WI38 (cell line): ENCODE measurements at regions not wholly inside any gene's neighbourhood (a gene's known extent, or its start where the extent isn't known, plus 50 kb on each side); places are given as distances from the start of the nearest gene placed in this dataset.

Experiments
- H3K4me3 ChIP-seq: 2 replicates; pipeline ENCODE4 v1.5.1; 2011; ENCODE audit warnings: low read depth, mild to moderate bottlenecking, control low read depth, low read length
- CTCF ChIP-seq: IDR thresholded peaks from 2 replicates; pipeline ENCODE4 v1.5.1; 2012; ENCODE audit warnings: low read depth, mild to moderate bottlenecking, control low read depth, low read length

- no peak for TF ChIP-seq CTCF
- H3K4me3 ChIP-seq = no peak overlapping the region
Observed at GRCh38 chr20:40942006-40942405, 86.6 kb upstream of the TOP1 start.

GRCh38 chr20:40942775-40943174, 85.8 kb upstream of the TOP1 start:
- H3K4me3 ChIP-seq = no peak overlapping the region
- no peak for TF ChIP-seq CTCF

GRCh38 chr20:40943591-40943990, 85.0 kb upstream of the TOP1 start:
- no peak for TF ChIP-seq CTCF
- H3K4me3 ChIP-seq = no peak overlapping the region

- no peak overlapping the region for H3K4me3 ChIP-seq
- TF ChIP-seq CTCF = no peak
Observed at GRCh38 chr20:40945189-40945588, 83.4 kb upstream of the TOP1 start.

GRCh38 chr20:40945754-40946450, 82.7 kb upstream of the TOP1 start:
- H3K4me3 ChIP-seq = no peak overlapping the region
- peak; percentile 52 for TF ChIP-seq CTCF

- H3K4me3 ChIP-seq = no peak overlapping the region
- TF ChIP-seq CTCF = no peak
Observed at GRCh38 chr20:40946451-40946850, 82.2 kb upstream of the TOP1 start.

- no peak for TF ChIP-seq CTCF
- H3K4me3 ChIP-seq = no peak overlapping the region
Observed at GRCh38 chr20:40948465-40949267, 80.0 kb upstream of the TOP1 start.
